ENCODE measurements at regions not wholly inside any gene's neighbourhood (a gene's known extent, or its start where the extent isn't known, plus 50 kb on each side); places are given as distances from the start of the nearest gene placed in this dataset.

DNA sequence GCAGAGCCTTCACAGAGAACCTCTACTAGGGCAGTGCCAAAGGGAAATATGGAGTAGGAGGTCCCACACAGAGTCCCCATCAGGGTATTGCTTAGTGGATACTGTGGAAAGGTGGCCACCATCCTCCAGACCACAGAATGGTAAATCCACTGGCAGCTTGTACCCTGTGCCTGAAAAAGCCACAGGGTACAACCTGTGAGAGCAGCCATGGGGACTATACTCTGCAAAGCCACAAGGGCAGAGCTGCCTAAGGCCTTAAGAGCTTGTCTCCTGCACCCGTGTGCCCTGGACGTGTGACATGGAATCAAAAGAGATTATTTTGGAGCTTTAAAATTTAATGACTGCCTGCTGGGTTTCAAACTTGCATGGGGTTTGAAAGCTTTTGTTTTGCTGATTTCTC lies 118.0 kb upstream of the SEC14L1 start:
- WGBS (ENCODE audit: insufficient coverage, low lambda C conversion rate) = no CpG with 5 or more reads among the region's 2 CpGs

DNA sequence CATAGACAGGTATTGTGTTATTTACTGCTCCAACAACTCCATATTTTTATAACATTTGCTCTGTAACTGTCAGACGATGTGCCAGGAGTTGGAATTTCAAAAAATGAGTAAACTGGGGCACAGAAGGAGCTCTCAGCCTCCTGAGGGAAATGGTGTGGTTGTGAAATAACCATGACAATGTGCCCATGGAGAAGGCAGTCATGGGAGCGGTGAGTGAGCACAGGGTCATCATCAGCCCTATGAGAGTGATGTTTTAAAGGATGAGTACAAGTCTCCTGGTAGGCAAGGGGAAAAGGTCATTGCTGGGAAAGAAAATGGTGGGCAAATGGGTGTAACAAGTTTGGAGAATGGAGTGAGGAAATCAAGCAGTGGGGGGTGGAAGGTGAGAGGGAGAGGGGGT lies 115.0 kb upstream of the SEC14L1 start:
- H3K4me3 ChIP-seq (ENCODE audit: low read length) = no peak overlapping the region
- WGBS (ENCODE audit: insufficient coverage, low lambda C conversion rate) = 0% methylated on average over 1 of the region's 2 CpGs
- DNase-seq = no peak
- H3K27me3 ChIP-seq (ENCODE audit: control insufficient read depth, insufficient read depth, low read length) = no peaks in the 10 kb centered on the region
- no peaks in the 10 kb centered on the region for H3K4me1 ChIP-seq (ENCODE audit: control insufficient read depth, insufficient read depth, low read length)
- H3K27ac ChIP-seq (ENCODE audit: low read length) = no peak overlapping the region
- no peaks in the 10 kb centered on the region for H3K9me3 ChIP-seq (ENCODE audit: control insufficient read depth, low read depth, low read length)
- H3K36me3 ChIP-seq (ENCODE audit: control insufficient read depth, insufficient read depth, low read length) = no peaks in the 10 kb centered on the region

More for the DNA sequence above, 118.0 kb upstream of the SEC14L1 start:
- DNase-seq = no peak
- H3K36me3 ChIP-seq (ENCODE audit: control insufficient read depth, insufficient read depth, low read length) = no peaks in the 10 kb centered on the region
- no peak overlapping the region for H3K4me3 ChIP-seq (ENCODE audit: low read length)
- H3K27ac ChIP-seq (ENCODE audit: low read length) = no peak overlapping the region
- H3K27me3 ChIP-seq (ENCODE audit: control insufficient read depth, insufficient read depth, low read length) = no peaks in the 10 kb centered on the region
- H3K4me1 ChIP-seq (ENCODE audit: control insufficient read depth, insufficient read depth, low read length) = no peaks in the 10 kb centered on the region
- no peaks in the 10 kb centered on the region for H3K9me3 ChIP-seq (ENCODE audit: control insufficient read depth, low read depth, low read length)

- Histone ChIP-seq H3K9me3 (ENCODE audit: control insufficient read depth, low read depth, low read length) (peaks cover 5% of the 10 kb centered on the region), H3K4me1 (ENCODE audit: control insufficient read depth, insufficient read depth, low read length) (no peaks in the 10 kb centered on the region), H3K27me3 (ENCODE audit: control insufficient read depth, insufficient read depth, low read length) (no peaks in the 10 kb centered on the region), H3K36me3 (ENCODE audit: control insufficient read depth, insufficient read depth, low read length) (no peaks in the 10 kb centered on the region), H3K27ac (ENCODE audit: low read length) (no peak overlapping the region), H3K4me3 (ENCODE audit: low read length) (no peak overlapping the region)
- no peak for DNase-seq
- no CpG with 5 or more reads among the region's 3 CpGs for WGBS (ENCODE audit: insufficient coverage, low lambda C conversion rate)
Measured at GRCh38 chr17:77027271-77027889, 113.4 kb upstream of the SEC14L1 start.

- DNase-seq = no peak
- WGBS (ENCODE audit: insufficient coverage, low lambda C conversion rate) = no CpG with 5 or more reads among the region's 8 CpGs
- Histone ChIP-seq H3K27ac (ENCODE audit: low read length) (no peak overlapping the region), H3K36me3 (ENCODE audit: control insufficient read depth, insufficient read depth, low read length) (no peaks in the 10 kb centered on the region), H3K27me3 (ENCODE audit: control insufficient read depth, insufficient read depth, low read length) (no peaks in the 10 kb centered on the region), H3K9me3 (ENCODE audit: control insufficient read depth, low read depth, low read length) (peaks cover 5% of the 10 kb centered on the region), H3K4me1 (ENCODE audit: control insufficient read depth, insufficient read depth, low read length) (no peaks in the 10 kb centered on the region), H3K4me3 (ENCODE audit: low read length) (no peak overlapping the region)
Measured at GRCh38 chr17:77028900-77029299, 111.9 kb upstream of the SEC14L1 start.

GRCh38 chr17:77032929-77033328 lies 107.8 kb upstream of the SEC14L1 start:
- WGBS (ENCODE audit: insufficient coverage, low lambda C conversion rate) = no CpG with 5 or more reads among the region's 4 CpGs
- Histone ChIP-seq H3K4me3 (ENCODE audit: low read length) (no peak overlapping the region), H3K9me3 (ENCODE audit: control insufficient read depth, low read depth, low read length) (peaks cover 5% of the 10 kb centered on the region), H3K27me3 (ENCODE audit: control insufficient read depth, insufficient read depth, low read length) (peaks cover 5% of the 10 kb centered on the region), H3K36me3 (ENCODE audit: control insufficient read depth, insufficient read depth, low read length) (no peaks in the 10 kb centered on the region), H3K27ac (ENCODE audit: low read length) (no peak overlapping the region), H3K4me1 (ENCODE audit: control insufficient read depth, insufficient read depth, low read length) (no peaks in the 10 kb centered on the region)
- DNase-seq = no peak

GRCh38 chr17:77033892-77034404 lies 106.8 kb upstream of the SEC14L1 start:
- H3K9me3 ChIP-seq (ENCODE audit: control insufficient read depth, low read depth, low read length) = peaks cover 5% of the 10 kb centered on the region
- no peaks in the 10 kb centered on the region for H3K36me3 ChIP-seq (ENCODE audit: control insufficient read depth, insufficient read depth, low read length)
- H3K27me3 ChIP-seq (ENCODE audit: control insufficient read depth, insufficient read depth, low read length) = peaks cover 6% of the 10 kb centered on the region
- H3K4me1 ChIP-seq (ENCODE audit: control insufficient read depth, insufficient read depth, low read length) = no peaks in the 10 kb centered on the region
- DNase-seq = no peak
- WGBS (ENCODE audit: insufficient coverage, low lambda C conversion rate) = no CpG with 5 or more reads among the region's 13 CpGs
- no peak overlapping the region for H3K4me3 ChIP-seq (ENCODE audit: low read length)
- H3K27ac ChIP-seq (ENCODE audit: low read length) = no peak overlapping the region

- no peaks in the 10 kb centered on the region for H3K36me3 ChIP-seq (ENCODE audit: control insufficient read depth, insufficient read depth, low read length)
- H3K27ac ChIP-seq (ENCODE audit: low read length) = no peak overlapping the region
- DNase-seq = no peak
- no peaks in the 10 kb centered on the region for H3K4me1 ChIP-seq (ENCODE audit: control insufficient read depth, insufficient read depth, low read length)
- peaks cover 6% of the 10 kb centered on the region for H3K27me3 ChIP-seq (ENCODE audit: control insufficient read depth, insufficient read depth, low read length)
- H3K4me3 ChIP-seq (ENCODE audit: low read length) = no peak overlapping the region
- peaks cover 5% of the 10 kb centered on the region for H3K9me3 ChIP-seq (ENCODE audit: control insufficient read depth, low read depth, low read length)
- no CpG with 5 or more reads among the region's 16 CpGs for WGBS (ENCODE audit: insufficient coverage, low lambda C conversion rate)
Measured at GRCh38 chr17:77034677-77035424, 105.9 kb upstream of the SEC14L1 start.

DNA sequence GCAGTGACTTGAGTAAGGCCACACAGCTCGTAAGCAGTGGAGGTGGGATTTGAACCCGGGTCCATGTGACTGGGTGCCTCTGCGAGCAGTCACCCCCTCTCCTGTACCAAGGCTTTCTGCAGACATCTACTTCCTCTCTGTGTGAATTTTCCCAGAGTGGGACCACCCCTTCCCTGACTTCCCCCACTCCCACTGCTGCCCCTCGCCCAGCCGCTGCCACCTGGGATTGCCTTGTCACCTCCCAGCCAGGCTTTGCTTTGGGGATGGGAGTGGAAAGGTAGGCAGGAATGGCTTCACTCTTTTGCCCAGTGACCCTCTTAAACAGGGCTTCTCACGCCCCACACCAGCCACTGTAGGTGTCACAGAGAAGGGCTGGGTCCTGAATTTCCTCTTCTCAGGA lies 105.2 kb upstream of the SEC14L1 start:
- no peak overlapping the region for H3K4me3 ChIP-seq (ENCODE audit: low read length)
- H3K9me3 ChIP-seq (ENCODE audit: control insufficient read depth, low read depth, low read length) = peaks cover 5% of the 10 kb centered on the region
- H3K27me3 ChIP-seq (ENCODE audit: control insufficient read depth, insufficient read depth, low read length) = peaks cover 6% of the 10 kb centered on the region
- H3K27ac ChIP-seq (ENCODE audit: low read length) = no peak overlapping the region
- no CpG with 5 or more reads among the region's 6 CpGs for WGBS (ENCODE audit: insufficient coverage, low lambda C conversion rate)
- H3K4me1 ChIP-seq (ENCODE audit: control insufficient read depth, insufficient read depth, low read length) = no peaks in the 10 kb centered on the region
- H3K36me3 ChIP-seq (ENCODE audit: control insufficient read depth, insufficient read depth, low read length) = no peaks in the 10 kb centered on the region
- no peak for DNase-seq

GRCh38 chr17:77036136-77036840 lies 104.5 kb upstream of the SEC14L1 start:
- no peaks in the 10 kb centered on the region for H3K36me3 ChIP-seq (ENCODE audit: control insufficient read depth, insufficient read depth, low read length)
- H3K9me3 ChIP-seq (ENCODE audit: control insufficient read depth, low read depth, low read length) = peaks cover 5% of the 10 kb centered on the region
- H3K27ac ChIP-seq (ENCODE audit: low read length) = no peak overlapping the region
- H3K4me1 ChIP-seq (ENCODE audit: control insufficient read depth, insufficient read depth, low read length) = no peaks in the 10 kb centered on the region
- DNase-seq = no peak
- H3K27me3 ChIP-seq (ENCODE audit: control insufficient read depth, insufficient read depth, low read length) = peaks cover 6% of the 10 kb centered on the region
- H3K4me3 ChIP-seq (ENCODE audit: low read length) = no peak overlapping the region
- WGBS (ENCODE audit: insufficient coverage, low lambda C conversion rate) = no CpG with 5 or more reads among the region's 16 CpGs

GRCh38 chr17:77036841-77037381 lies 103.9 kb upstream of the SEC14L1 start:
- no peaks in the 10 kb centered on the region for H3K9me3 ChIP-seq (ENCODE audit: control insufficient read depth, low read depth, low read length)
- DNase-seq = no peak
- no peaks in the 10 kb centered on the region for H3K36me3 ChIP-seq (ENCODE audit: control insufficient read depth, insufficient read depth, low read length)
- H3K27ac ChIP-seq (ENCODE audit: low read length) = no peak overlapping the region
- no CpG with 5 or more reads among the region's 23 CpGs for WGBS (ENCODE audit: insufficient coverage, low lambda C conversion rate)
- no peak overlapping the region for H3K4me3 ChIP-seq (ENCODE audit: low read length)
- H3K4me1 ChIP-seq (ENCODE audit: control insufficient read depth, insufficient read depth, low read length) = no peaks in the 10 kb centered on the region
- H3K27me3 ChIP-seq (ENCODE audit: control insufficient read depth, insufficient read depth, low read length) = peaks cover 6% of the 10 kb centered on the region

Measured in large intestine (tissue), 3 donors.